ENCODE measurements at regions not wholly inside any gene's neighbourhood (a gene's known extent, or its start where the extent isn't known, plus 50 kb on each side); places are given as distances from the start of the nearest gene placed in this dataset.

DNA sequence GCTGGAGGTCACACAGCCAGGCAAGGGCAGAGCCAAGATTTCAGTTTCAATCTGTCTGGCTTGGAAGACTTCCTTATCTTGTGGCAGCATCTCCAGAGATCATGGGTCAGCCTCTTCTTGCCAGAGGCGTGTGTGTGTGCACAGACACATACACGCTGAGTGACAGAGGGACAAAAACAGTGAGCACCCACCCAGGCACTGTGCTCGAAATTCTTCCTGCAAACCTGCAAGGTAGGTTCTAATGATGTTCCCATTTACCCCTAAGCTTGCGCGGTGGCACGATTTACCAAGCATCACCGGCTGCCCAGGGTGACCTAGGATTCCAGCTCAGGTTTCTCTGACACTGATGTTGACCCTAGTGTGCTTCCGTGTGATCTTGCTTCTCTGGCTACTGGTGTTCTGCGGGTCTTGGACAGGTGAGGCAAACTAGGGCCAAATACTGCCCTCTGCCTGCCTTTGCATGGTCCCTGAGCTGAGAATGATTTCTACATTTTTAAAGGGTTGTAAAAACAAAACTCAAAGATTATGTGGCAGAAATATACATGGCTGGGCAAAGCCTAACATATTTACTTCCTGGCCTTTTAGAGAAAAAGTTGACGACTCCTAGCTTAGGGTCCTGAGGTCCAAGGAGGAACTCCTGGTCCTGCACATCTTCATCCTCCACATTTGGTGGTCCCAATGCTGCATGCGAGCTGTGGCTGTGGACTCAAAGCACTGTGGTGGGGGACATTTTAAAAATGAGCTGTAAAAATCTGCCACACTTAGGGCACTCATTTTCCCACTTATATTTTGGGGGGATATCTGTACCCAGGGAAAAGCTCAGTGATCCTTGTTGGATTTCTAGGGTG is 268.5 kb downstream of the RPS24 start:
- DNase-seq: no peak

DNA sequence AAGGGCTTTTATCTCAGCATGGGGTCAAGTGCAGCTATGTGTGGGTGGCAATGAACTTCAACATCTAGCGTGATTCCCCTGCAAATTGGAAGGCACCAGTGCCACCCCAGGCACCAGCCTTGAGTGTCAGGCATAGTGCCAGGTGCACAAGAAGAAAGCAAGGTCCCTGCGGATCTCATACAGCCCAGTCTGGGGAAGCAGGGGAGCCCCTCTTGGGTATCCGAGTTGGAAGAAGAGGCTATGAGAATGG is 269.0 kb downstream of the RPS24 start:
- no peak for DNase-seq

- peak; percentile 97 for DNase-seq
Observed at GRCh38 chr10:78302989-78303854, 269.6 kb downstream of the RPS24 start.

GRCh38 chr10:78304091-78305045 is 270.7 kb downstream of the RPS24 start:
- DNase-seq: no peak

- DNase-seq: no peak
Observed at GRCh38 chr10:78305311-78305710, 271.6 kb downstream of the RPS24 start.

GRCh38 chr10:78306358-78306757 is 272.7 kb downstream of the RPS24 start:
- DNase-seq: no peak

GRCh38 chr10:78307576-78307975 is 273.9 kb downstream of the RPS24 start:
- no peak for DNase-seq

DNA sequence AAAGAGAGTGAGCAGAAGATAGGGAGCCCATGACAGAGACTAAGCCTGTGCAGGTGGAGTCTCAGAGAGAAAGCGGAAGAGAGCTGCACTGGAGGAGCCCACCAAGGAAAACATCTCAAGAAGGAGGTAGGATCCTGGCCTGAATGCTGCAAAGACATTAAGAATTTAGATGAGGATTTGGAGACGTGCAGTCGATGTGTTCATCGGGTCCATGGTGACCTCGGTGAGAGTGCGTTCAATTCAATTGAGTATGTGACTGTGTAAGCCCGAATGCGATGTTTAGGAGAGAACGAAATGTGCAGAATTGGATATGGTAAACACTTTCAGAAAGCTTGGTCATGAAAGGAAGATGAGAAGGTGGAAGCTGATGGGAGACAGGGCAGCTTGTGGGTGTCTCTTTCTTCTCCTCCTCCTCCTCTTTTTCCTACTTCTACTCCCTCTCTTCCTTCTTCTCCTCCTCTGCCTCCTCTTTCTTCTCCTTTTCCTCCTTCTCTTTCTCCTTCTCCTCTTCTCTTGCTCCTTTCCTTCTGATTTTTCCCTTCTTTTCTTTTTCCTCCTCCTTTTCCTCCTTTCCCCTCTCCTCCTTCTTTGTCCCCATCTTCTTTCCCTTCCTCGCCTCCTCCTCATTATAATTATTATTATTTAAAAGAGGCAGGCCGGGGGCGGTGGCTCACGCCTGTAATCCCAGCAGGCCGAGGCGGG is 276.0 kb downstream of the RPS24 start:
- DNase-seq: no peak

- DNase-seq: no peak
Observed at GRCh38 chr10:78310481-78311080, 276.9 kb downstream of the RPS24 start.

DNA sequence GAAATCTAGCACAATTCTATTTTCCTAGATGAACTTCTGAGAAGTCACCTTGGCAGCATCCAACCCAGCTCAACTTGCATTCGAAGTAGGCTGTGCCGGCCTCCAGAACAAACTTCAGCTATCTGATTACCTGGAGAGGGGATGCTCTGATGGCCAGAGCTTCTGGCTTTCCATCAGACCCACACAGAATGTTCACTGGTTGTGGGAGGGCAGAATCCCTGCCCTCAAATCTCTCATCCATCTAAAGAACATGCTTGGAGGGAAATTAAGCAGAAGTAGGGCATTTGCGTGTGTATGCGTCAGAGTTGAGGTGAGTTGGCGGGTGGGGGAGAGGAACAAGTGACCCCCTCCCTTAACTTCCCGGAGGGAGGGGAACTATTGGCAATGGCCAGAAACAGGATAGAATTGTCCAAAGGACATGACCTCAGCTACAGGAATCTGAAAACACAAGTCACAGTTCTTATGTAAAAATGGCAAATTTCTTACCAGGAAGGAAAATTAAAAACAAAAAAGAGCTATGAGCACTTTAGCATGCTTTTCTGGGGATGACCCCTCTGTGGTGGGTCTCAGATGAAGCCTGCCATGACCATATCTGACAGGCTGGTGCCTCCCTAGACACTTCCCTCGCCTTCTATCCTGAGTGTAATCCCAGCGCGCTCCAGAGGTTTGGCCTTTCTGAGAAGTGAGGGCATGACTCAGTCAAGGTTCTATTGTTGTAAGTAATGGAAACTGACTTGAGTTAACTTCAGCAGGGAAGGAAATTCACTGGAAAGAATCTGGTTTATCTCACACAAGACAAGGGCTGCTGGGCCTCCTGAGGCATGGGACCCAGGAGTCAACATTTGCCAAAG is 278.8 kb downstream of the RPS24 start:
- no peak for DNase-seq

- no peak for DNase-seq
Observed at GRCh38 chr10:78313048-78313381, 279.4 kb downstream of the RPS24 start.

GRCh38 chr10:78313636-78314035 is 280.0 kb downstream of the RPS24 start:
- no peak for DNase-seq

DNA sequence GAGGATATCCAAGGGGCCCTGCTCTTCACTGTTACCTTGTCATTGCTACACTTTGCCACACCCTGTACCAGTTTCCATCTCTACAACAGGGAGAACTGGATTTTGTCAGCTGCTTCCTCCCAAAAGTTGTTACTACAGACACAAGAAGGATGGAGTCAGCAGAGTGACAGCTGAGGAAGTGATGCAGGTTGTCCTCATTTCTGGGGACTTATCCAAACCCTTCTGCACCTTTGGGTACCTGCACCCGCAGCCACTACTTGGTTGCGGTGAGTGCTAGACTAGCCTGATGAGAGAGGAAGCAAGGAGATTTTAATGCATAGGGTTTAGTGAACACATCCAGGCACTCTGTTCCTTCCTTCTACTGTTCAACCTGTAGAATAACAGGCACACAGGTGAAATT is 281.0 kb downstream of the RPS24 start:
- no peak for DNase-seq

DNA sequence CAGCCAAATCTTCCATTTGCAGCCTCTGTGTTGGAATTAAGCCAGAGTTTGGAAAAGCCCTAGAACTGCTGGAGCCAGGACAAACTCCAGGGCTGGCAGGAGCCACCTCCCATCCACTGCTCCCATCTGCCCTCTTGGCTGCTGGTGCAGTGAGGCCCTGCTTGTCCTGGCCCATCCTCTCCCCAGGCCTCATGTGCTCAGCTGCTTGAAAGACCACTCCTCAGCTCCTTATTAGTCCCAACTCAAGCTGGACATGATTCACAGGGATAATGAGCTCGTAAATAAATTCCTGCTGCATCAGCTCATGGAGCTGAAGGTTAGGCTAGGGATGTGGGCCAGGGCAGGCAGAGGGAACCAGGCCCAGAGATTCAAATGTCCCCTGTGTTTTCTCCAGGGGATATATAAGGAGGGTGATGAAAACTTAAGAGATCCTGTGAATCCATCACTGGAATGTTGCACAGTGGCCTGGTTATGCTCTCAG is 282.8 kb downstream of the RPS24 start:
- DNase-seq: no peak

DNA sequence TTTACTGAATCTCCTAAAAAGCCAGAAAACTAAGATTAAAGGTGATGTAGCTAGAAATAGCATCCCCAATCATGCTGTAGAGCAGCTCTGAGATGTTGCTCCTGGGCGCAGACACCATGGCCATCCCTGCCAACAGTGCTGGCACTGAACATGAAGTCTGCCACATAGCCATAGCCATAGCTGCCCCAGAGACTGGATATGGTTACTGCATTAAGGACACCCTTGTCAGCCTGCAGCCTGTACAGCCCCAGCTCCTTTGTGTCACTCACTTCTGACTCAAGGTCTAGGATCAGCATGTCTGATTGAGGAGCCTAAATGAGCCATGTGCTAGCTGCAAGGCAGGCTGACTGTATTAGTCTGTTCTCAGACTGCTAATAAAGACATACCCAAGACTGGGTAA is 284.6 kb downstream of the RPS24 start:
- no peak for DNase-seq

- DNase-seq: no peak
Observed at GRCh38 chr10:78319371-78319770, 285.7 kb downstream of the RPS24 start.

DNA sequence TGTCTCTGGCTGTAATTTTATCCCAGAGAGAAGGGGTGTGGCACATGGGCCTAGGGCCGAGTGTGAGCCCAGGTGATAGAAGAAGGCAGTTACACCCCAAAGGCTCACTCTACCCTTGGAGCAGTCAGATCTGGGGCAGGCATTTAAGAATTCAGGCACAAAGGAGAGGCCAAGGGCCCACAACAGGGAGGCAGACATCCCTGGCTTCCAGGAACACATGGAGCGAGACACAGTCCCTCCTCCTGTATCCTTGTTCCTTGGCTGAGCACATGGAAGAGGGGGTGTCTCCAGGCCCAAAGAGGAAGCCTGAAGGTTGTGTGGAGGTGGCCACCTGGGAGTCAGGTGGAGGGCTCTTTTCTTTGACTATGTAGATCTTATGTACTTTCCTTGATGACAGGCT is 286.2 kb downstream of the RPS24 start:
- no peak for DNase-seq

- no peak for DNase-seq
Observed at GRCh38 chr10:78320506-78320905, 286.8 kb downstream of the RPS24 start.

GRCh38 chr10:78321000-78321399 is 287.3 kb downstream of the RPS24 start:
- no peak for DNase-seq

- no peak for DNase-seq
Observed at GRCh38 chr10:78321500-78321899, 287.8 kb downstream of the RPS24 start.

DNA sequence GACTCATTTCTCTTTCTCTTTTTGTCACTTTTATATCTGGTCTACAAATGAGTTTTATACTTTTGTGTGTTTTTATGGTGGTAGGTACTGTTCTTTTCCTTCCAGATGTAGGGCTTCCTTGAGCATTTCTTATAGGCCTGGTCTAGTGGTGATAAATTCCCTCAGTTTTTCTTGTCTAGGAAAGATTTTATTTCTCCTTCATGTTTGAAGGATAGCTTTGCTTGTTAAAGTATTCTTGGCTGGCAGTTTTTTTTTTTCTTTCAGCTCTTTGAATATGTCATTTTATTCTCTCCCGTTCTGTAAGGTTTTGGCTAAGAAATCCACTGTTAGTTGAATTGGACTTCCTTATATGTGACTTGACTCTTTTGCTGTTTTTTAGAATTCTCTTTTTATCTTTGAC is 292.7 kb downstream of the RPS24 start:
- DNase-seq: no peak
